GM12874 (cell line): ENCODE measurements at regions not wholly inside any gene's neighbourhood (a gene's known extent, or its start where the extent isn't known, plus 50 kb on each side); places are given as distances from the start of the nearest gene placed in this dataset.

Experiments used
- CTCF ChIP-seq: IDR thresholded peaks from 2 replicates; pipeline ENCODE4 v1.5.1; 2011; ENCODE audit warnings: low read depth, mild to moderate bottlenecking, control low read depth, low read length, moderate library complexity; ENCODE audit not compliant: insufficient read depth

GRCh38 chr6:126480268-126480667, 140.4 kb downstream of the CENPW start:
- TF ChIP-seq CTCF: no peak

GRCh38 chr6:126481319-126481718, 141.4 kb downstream of the CENPW start:
- no peak for TF ChIP-seq CTCF

GRCh38 chr6:126504792-126505191, 164.9 kb downstream of the CENPW start:
- TF ChIP-seq CTCF: no peak

- TF ChIP-seq CTCF: no peak
Observed at GRCh38 chr6:126513198-126513597, 173.3 kb downstream of the CENPW start.

GRCh38 chr6:126516411-126516810, 176.5 kb downstream of the CENPW start:
- no peak for TF ChIP-seq CTCF

GRCh38 chr6:126524811-126525326, 185.0 kb downstream of the CENPW start:
- no peak for TF ChIP-seq CTCF

- TF ChIP-seq CTCF: no peak
Observed at GRCh38 chr6:126526547-126526946, 186.6 kb downstream of the CENPW start.
